HG02938 (cell line): ENCODE measurements at regions not wholly inside any gene's neighbourhood (a gene's known extent, or its start where the extent isn't known, plus 50 kb on each side); places are given as distances from the start of the nearest gene placed in this dataset.
A peak's percentile ranks its signal among the peaks of the same experiment; 100 is the strongest.
"Not testable (repeated sequence)": the region's sequence is repeated elsewhere in the genome, so short reads cannot be mapped to it uniquely, and the experiment has no call there.

Experiments used
- ATAC-seq: cut with Tn5 transposase; IDR thresholded peaks from one replicate; pipeline ENCODE4 v1.9.1; 2021; ENCODE audit warnings: mild to moderate bottlenecking, moderate library complexity; ENCODE audit not compliant: unreplicated experiment

GRCh38 chr12:75657354-75657753 lies 145.9 kb upstream of the KRR1 start:
- ATAC-seq = not testable (repeated sequence)

GRCh38 chr12:75656648-75657047 lies 145.2 kb upstream of the KRR1 start:
- ATAC-seq = no peak

- no peak for ATAC-seq
Measured at GRCh38 chr12:75656210-75656609, 144.8 kb upstream of the KRR1 start.

- ATAC-seq = peak; percentile 72
Measured at GRCh38 chr12:75655315-75655806, 144.0 kb upstream of the KRR1 start.

GRCh38 chr12:75651342-75651695 lies 139.9 kb upstream of the KRR1 start:
- ATAC-seq = no peak

GRCh38 chr12:75650595-75651341 lies 139.4 kb upstream of the KRR1 start:
- no peak for ATAC-seq

GRCh38 chr12:75650100-75650499 lies 138.7 kb upstream of the KRR1 start:
- ATAC-seq = no peak

- ATAC-seq = no peak
Measured at GRCh38 chr12:75648856-75649255, 137.4 kb upstream of the KRR1 start.

GRCh38 chr12:75646329-75647210 lies 135.2 kb upstream of the KRR1 start:
- ATAC-seq = no peak

GRCh38 chr12:75644472-75645072 lies 133.2 kb upstream of the KRR1 start:
- ATAC-seq = no peak

- ATAC-seq = not testable (repeated sequence)
Measured at GRCh38 chr12:75643119-75643518, 131.7 kb upstream of the KRR1 start.

GRCh38 chr12:75642226-75642625 lies 130.8 kb upstream of the KRR1 start:
- no peak for ATAC-seq

- peak; percentile 99 for ATAC-seq
Measured at GRCh38 chr12:75641031-75641780, 129.8 kb upstream of the KRR1 start.

- no peak for ATAC-seq
Measured at GRCh38 chr12:75638792-75639191, 127.4 kb upstream of the KRR1 start.

- no peak for ATAC-seq
Measured at GRCh38 chr12:75636607-75637006, 125.2 kb upstream of the KRR1 start.

- ATAC-seq = peak; percentile 68
Measured at GRCh38 chr12:75635606-75636444, 124.4 kb upstream of the KRR1 start.

GRCh38 chr12:75634244-75635222 lies 123.1 kb upstream of the KRR1 start:
- ATAC-seq = no peak

GRCh38 chr12:75633789-75634188 lies 122.4 kb upstream of the KRR1 start:
- no peak for ATAC-seq

GRCh38 chr12:75632442-75632841 lies 121.0 kb upstream of the KRR1 start:
- ATAC-seq = no peak
